BE2C (cell line): ENCODE measurements at regions not wholly inside any gene's neighbourhood (a gene's known extent, or its start where the extent isn't known, plus 50 kb on each side); places are given as distances from the start of the nearest gene placed in this dataset.

Experiments
- DNase-seq: peaks from one replicate; pipeline ENCODE4 v3.0.0-alpha.2; 2020
- H3K27me3 ChIP-seq: fragments of 250-450 bp; sonication (Bioruptor Pico); 2 replicates; pipeline ENCODE4 v1.5.1; 2020; ENCODE audit warnings: mild to moderate bottlenecking
- H3K36me3 ChIP-seq: fragments of 250-450 bp; sonication (Bioruptor Pico); 2 replicates; pipeline ENCODE4 v1.5.1; 2020; ENCODE audit warnings: mild to moderate bottlenecking
- H3K4me1 ChIP-seq: fragments of 250-450 bp; sonication (Bioruptor Pico); 2 replicates; pipeline ENCODE4 v1.5.1; 2020
- H3K4me3 ChIP-seq: 2 replicates; pipeline ENCODE4 v1.5.1; 2011; ENCODE audit warnings: low read depth, low read length
- H3K9me3 ChIP-seq: fragments of 250-450 bp; sonication (Bioruptor Pico); 2 replicates; pipeline ENCODE4 v1.5.1; 2020
- TF ChIP-seq, protein P1 (sequence below): IDR thresholded peaks from 2 replicates; pipeline ENCODE4 v1.5.1; 2012; ENCODE audit warnings: mild to moderate bottlenecking, low read depth, low read length

DNA sequence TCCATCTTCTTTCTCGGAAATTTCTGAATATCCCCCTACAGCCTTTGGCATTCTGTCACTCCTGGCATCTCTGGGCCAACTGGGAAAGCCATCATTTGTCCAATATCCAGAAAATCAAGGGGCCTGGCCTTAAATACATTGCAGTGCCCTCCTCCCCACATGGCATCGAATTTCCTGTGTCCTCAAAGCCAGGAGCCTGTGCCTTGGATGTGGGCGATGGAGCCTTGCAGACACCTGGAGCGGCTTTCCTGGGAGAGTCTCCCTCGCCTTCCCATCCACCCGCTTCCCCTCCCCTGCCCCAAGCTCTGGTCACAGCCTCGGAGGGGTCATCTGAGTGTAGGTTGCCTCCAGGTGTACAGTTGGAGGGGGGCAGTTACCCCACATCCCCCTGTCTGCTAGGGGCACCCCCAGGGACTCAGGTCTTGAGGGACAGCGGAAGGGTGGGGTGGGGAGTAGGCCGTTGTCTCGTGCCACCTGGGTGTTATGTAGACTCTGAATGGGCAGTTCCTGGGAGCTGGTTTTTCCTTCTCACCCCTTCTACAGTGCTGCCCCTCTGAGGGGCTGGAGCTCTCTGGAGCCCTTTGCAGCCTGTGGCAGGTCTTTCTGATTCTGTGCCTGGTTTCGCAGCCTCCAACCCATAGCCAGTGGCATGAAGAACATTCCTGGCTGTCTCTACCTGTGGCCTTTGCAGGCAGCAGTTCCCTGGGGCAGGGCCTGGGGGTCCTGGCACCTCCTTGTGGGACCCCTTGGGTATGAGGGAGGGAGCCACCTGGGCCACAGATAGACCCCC is 239.8 kb downstream of the SEC14L1 start:
- no peak for DNase-seq
- TF ChIP-seq, protein P1, sequence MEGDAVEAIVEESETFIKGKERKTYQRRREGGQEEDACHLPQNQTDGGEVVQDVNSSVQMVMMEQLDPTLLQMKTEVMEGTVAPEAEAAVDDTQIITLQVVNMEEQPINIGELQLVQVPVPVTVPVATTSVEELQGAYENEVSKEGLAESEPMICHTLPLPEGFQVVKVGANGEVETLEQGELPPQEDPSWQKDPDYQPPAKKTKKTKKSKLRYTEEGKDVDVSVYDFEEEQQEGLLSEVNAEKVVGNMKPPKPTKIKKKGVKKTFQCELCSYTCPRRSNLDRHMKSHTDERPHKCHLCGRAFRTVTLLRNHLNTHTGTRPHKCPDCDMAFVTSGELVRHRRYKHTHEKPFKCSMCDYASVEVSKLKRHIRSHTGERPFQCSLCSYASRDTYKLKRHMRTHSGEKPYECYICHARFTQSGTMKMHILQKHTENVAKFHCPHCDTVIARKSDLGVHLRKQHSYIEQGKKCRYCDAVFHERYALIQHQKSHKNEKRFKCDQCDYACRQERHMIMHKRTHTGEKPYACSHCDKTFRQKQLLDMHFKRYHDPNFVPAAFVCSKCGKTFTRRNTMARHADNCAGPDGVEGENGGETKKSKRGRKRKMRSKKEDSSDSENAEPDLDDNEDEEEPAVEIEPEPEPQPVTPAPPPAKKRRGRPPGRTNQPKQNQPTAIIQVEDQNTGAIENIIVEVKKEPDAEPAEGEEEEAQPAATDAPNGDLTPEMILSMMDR = no peak
- Histone ChIP-seq H3K4me3 (no peak overlapping the region), H3K4me1 (peaks cover 66% of the 10 kb centered on the region), H3K36me3 (no peaks in the 10 kb centered on the region; the same call in 1 of the 2 replicates), H3K27me3 (no peaks in the 10 kb centered on the region), H3K9me3 (no peaks in the 10 kb centered on the region)

DNA sequence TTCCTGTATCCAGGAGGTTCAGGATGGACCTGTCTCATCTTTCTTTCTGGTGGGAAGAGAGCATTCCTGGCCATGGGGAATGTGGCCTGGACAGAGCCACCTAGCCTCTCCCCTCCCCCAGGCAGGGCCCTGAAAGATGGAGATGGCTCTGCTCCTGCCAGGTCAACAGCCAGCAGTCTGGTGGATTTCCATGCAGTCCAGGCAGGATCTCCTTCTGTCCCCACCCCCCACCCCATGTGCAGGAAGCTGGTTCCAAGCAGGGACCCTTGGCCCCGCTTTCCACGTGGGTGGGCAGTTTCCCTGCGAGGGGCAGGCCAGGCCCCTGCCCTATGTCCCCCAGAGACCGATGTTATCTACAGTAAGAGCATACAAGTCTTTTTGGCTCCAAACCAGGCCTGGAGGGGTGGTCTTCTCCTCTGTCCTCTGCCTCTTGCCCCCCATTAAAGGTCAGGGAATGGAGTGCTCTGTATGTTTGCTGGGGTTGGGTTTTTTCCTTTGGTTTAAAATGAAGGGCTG is 240.5 kb downstream of the SEC14L1 start:
- peaks cover 70% of the 10 kb centered on the region for H3K4me1 ChIP-seq
- TF ChIP-seq, protein P1 = no peak
- no peak for DNase-seq
- no peak overlapping the region for H3K4me3 ChIP-seq
- H3K9me3 ChIP-seq = no peaks in the 10 kb centered on the region
- H3K36me3 ChIP-seq = no peaks in the 10 kb centered on the region; the same call in 1 of the 2 replicates
- no peaks in the 10 kb centered on the region for H3K27me3 ChIP-seq

DNA sequence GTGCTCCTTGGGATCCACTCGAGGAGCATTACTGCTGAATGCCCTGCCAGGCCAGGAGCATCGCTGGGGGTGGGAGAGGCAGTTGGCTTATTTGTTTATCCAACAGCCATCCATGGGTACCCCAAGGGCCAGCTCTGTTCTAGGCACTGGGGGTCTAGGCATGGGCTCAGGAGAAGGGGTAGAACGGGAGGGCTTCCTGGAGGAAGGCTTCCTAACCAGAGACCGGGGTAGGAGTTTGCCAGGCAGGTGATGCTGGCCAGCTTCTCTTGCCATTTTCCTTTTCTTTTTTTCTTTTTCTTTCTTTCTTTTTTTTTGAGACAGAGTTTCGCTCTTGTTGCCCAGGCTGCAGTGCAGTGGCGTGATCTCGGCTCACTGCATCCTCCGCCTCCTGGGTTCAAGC is 241.0 kb downstream of the SEC14L1 start:
- Histone ChIP-seq H3K27me3 (no peaks in the 10 kb centered on the region), H3K9me3 (no peaks in the 10 kb centered on the region), H3K36me3 (no peaks in the 10 kb centered on the region; the same call in 1 of the 2 replicates), H3K4me1 (peaks cover 70% of the 10 kb centered on the region), H3K4me3 (no peak overlapping the region)
- DNase-seq = no peak
- TF ChIP-seq, protein P1 = no peak

DNA sequence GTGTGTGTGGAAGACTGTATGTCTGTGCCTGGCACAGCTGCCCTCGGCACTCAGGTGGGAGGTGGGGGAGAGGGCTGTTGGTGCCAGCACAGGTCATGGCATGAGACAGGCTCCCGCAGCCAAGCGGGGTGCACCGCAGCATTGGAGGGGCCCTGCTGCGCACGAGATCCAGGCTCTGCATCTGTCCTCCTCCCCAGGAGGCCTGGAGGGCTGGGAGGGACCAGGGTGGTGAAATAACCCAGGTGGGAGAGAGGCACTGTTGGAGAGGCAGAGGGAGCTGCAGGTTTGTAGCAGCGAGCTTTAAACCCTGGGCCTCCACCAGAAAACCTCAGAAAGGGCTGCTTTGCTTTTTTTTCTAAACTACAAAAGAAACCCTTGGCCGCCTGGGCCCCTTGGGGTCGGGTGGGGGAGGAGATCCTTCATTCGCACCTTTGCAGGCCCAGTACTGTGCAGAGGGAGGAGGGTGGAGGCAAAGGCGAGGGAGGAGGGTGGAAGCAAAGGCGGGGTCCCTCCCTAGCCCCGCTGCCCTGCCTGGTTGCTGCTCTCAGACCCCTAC is 241.7 kb downstream of the SEC14L1 start:
- Histone ChIP-seq H3K36me3 (no peaks in the 10 kb centered on the region; the same call in 1 of the 2 replicates), H3K9me3 (no peaks in the 10 kb centered on the region), H3K4me3 (no peak overlapping the region), H3K4me1 (peaks cover 72% of the 10 kb centered on the region), H3K27me3 (no peaks in the 10 kb centered on the region)
- no peak for DNase-seq
- TF ChIP-seq, protein P1 = no peak

DNA sequence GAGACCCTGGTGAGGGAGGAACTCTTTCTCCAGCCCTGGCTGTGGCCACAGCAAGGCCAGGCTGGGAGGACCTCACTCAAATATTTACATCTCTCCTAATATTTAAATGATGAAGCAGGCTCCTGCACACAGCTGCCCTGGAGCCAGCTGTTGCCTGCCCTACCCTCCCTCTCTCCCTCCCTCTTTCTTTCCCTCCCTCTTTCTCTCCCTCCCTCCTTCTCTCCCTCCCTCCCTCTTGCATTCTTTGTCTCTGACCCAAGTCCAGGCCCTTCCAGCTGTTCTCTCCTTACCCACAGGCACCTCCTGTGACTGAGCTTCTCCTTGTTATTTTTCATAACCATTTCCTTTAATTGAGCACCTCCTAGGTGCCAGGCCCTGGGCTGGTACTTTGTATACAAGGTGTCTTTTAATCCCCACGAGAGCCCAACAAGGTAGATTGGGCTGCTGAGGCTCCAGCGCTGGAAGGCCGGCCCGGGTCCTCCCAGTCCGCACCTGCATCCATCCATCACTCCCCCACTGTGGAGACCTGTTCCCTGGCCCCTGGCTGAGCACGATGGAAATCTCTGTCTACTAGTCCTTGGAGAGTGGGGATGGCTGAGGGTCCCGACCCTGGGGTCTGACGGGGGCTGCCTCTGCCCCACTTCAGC is 242.3 kb downstream of the SEC14L1 start:
- no peak for DNase-seq
- no peaks in the 10 kb centered on the region for H3K27me3 ChIP-seq
- peaks cover 70% of the 10 kb centered on the region for H3K4me1 ChIP-seq
- TF ChIP-seq, protein P1 = no peak
- no peaks in the 10 kb centered on the region for H3K9me3 ChIP-seq
- H3K4me3 ChIP-seq = no peak overlapping the region
- no peaks in the 10 kb centered on the region; the same call in 1 of the 2 replicates for H3K36me3 ChIP-seq
